ENCODE measurements at regions not wholly inside any gene's neighbourhood (a gene's known extent, or its start where the extent isn't known, plus 50 kb on each side); places are given as distances from the start of the nearest gene placed in this dataset.
"Not testable (repeated sequence)": the region's sequence is repeated elsewhere in the genome, so short reads cannot be mapped to it uniquely, and the experiment has no call there.

DNA sequence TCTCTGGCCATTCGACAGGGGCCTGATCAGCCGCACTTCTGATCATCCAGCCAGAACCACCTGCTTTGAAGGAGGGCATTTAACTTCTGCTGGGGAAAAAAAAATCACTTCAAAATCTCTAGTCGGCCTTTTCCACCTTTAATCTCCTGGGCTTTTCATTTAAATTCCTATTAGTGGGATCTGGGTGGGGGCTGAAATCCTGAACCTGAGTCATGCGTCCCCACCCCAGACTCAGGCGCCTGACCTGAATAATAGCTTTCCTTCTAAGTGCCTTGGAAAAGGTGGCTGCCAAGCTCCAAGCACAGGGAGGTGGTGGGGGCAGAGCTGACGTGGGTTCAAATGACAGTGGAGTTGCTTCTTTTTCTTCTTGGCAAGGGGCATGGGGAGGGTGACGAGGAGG is 246.0 kb upstream of the EXOC2 start:
- DNase-seq (ENCODE audit: low spot score), result no peak

GRCh38 chr6:938271-938905 is 245.4 kb upstream of the EXOC2 start:
- DNase-seq (ENCODE audit: low spot score), result peak; percentile 50

DNA sequence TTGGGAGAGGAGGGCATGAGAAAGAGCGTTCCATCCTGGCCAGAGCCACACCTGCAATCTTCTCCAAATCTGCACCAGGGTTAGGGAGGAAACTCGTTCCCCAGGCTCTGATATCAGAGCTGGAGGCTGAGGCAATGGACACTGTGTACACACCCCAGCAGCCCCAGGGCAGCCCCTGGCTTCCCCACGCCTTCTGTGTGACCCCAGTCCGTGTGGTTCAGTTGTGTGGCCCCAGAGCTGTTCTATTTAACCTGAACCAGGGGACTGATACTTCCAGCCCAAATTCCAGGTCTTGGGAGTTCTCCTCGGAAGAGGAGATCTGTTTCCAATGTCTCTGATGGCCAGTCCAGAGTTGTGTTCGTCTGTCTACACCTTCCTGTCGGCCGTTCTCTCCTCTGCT is 242.6 kb upstream of the EXOC2 start:
- DNase-seq (ENCODE audit: low spot score), result no peak

- no peak for DNase-seq (ENCODE audit: low spot score)
Observed at GRCh38 chr6:934686-935085, 241.7 kb upstream of the EXOC2 start.

- DNase-seq (ENCODE audit: low spot score), result not testable (repeated sequence)
Observed at GRCh38 chr6:931919-932318, 239.0 kb upstream of the EXOC2 start.

DNA sequence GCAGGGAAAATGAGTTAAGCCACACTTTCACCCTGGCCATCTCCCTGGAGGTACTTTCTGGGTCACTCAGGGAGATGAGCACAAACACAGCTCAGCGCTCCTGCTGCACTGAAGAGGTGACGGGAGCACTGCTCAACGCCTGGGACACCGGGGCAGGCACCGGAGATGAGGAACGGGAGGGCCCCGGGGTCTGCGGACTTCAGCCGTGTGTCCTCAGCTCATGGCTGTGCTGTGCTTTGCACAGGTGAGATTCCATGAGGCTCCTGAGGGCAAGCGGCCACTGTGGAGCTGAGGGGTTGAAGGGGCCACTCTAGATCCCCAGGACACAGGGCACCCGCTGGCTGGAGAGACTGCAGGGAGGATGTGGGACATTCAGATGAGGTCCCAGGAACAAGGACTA is 234.2 kb upstream of the EXOC2 start:
- no peak for DNase-seq (ENCODE audit: low spot score)

GRCh38 chr6:925656-926213 is 232.8 kb upstream of the EXOC2 start:
- DNase-seq (ENCODE audit: low spot score), result no peak

DNA sequence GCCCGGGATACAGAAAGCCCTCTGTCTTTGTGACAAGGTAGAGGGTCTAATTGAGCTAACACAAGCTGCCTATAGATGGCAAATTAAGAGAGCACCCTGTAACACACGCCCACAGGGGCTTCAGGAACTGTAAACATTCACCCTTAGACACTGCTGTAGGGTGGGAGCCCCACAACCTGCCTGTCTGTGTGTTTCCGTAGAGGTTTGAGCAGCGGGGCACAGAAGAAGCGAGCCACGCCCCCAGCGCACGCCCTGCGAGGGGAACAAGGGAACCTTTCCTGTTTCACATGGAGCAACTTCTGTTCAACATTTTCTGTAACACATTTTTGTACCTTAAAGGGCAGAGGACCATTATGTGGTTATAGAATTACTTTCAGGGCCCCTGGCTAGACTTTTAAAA is 231.7 kb upstream of the EXOC2 start:
- no peak for DNase-seq (ENCODE audit: low spot score)

GRCh38 chr6:921400-921799 is 228.5 kb upstream of the EXOC2 start:
- no peak for DNase-seq (ENCODE audit: low spot score)

DNA sequence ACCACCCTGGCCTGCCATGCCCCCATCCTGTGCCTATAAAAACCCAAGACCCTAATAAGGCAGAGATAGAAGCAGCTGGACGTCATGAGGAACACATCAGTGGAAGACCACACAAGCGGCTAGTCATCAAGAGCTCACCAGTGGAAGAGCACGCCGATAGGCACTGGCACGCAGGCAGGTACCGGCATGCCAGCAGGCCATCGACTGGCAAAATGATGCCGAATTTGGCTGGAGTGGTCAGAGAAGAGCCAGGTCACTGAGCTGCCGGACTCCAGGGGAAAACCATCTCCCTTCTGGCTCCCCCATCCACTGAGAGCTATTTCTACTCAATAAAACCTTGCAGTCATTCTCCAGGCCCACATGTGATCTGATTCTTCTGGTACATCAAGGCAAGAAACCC is 227.6 kb upstream of the EXOC2 start:
- DNase-seq (ENCODE audit: low spot score), result no peak

DNA sequence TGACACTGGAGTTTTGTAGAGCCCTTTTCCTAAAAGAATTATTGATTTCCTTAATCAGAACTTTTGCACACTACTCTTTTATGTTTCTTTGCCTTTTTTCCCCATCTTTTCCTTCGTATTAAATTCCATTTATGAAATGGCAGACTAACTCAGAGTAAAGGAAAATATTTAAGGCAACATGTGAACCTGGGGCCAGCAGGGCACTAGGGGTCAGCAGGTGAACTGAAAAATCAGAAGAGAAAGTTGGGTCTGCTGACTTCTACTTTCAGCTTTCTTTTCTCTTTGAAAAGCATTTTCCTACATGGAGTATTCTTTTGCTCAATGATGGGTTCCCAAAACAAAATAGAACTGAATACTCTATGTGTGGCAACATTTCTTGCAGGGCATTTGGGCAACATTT is 226.6 kb upstream of the EXOC2 start:
- DNase-seq (ENCODE audit: low spot score), result no peak

GRCh38 chr6:917939-918338 is 225.0 kb upstream of the EXOC2 start:
- DNase-seq (ENCODE audit: low spot score), result no peak

DNA sequence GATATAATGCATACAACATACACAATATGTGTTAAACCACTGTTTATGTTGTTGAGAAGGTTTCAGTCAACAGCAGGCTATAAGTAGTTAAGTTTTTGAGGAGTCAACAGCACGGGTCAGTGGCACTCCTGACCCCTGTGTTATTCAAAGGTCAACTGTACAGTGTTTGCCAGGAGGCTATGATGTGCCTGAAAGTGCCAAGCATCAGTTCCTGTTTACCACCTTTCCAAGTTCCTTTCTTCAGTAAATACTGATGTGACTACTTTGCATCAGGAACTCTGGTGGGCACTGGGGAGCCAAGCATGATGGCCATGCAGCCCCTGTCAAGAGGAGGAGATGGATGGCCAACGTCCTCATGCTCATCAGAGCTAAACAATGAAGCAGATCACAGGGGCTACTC is 224.4 kb upstream of the EXOC2 start:
- DNase-seq (ENCODE audit: low spot score), result no peak

- DNase-seq (ENCODE audit: low spot score), result no peak
Observed at GRCh38 chr6:916131-916530, 223.2 kb upstream of the EXOC2 start.

DNA sequence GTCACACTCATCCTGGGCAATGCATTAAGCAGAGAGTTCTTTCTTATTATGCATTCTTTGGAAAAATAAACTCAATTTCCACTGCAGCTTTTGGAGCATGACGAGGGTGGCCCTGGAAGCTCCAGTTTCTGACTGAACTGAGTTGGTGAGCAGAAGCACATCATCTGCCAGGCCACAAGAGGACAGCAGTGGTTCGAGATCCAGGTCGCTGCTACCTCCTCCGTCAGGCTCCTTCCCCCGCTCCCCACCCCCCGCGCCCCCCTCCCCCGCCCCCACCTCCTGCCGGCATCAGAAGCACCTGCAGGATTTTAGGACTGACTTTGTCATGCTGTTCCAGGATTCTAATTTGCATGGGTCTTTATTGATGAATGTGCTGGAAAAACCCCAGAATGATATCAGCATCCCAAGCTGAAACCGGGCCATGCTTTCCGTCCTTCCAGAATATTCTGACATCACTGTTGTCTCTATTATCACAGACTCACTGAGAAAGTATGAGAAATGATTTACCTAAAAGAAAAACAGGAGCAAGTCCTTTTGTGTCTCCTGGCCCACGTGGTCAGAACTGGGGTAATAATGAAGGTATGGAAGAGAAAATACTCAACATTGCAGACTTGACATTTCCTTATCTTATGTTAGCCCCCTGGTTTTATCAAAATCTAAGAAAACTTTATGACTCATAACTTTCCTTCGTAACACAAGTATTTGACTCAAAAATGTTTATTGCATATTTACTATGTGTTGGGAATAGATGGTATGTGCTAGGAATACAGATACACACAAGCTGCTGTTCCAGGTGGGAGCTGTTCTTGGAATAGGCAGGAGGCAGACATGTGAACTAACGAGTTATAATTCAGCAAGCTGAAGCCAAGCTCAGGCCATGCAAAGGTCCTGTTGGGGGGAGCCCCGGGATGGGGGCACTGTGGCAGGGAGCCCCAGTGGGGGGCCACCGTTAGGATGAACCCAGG is 220.2 kb upstream of the EXOC2 start:
- peak; percentile 77 for DNase-seq (ENCODE audit: low spot score)

DNA sequence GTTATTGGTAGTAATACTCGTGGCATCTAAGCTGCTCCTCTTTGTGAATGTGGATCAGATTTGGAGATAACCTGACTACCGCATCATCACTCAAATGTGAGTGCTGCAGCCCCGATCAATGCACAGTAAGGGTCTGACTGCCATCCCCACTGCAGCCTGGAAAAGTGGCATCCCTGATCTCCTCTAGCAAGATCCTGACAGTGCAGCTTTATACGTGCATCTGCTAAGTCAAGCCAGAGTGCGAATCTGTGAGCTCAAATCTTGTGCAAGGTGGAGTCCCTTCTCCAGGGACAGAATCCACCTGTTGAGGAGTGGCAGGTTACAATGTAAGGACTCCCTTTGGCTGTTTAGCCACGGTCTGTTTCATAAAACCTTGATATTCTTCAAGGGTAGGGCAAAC is 215.0 kb upstream of the EXOC2 start:
- DNase-seq (ENCODE audit: low spot score), result no peak

DNA sequence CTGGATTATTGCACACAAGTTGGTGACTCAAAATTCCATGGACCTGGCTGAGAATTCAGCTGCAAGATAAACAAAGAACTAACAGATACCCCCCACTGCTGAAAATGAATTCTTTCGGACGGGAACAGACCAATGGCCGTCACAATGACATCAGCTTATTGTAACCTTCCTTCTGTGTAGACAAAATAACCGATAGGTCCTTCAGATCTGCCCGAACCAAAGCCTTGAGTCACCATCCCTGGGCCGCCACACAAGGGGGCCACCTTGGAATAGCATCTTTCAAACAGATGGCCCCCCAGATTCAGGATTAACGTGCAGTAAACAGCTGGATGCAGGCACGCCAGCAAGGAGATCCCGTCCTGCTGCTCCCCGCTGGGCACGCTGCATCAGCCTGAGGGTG is 214.0 kb upstream of the EXOC2 start:
- no peak for DNase-seq (ENCODE audit: low spot score)

DNA sequence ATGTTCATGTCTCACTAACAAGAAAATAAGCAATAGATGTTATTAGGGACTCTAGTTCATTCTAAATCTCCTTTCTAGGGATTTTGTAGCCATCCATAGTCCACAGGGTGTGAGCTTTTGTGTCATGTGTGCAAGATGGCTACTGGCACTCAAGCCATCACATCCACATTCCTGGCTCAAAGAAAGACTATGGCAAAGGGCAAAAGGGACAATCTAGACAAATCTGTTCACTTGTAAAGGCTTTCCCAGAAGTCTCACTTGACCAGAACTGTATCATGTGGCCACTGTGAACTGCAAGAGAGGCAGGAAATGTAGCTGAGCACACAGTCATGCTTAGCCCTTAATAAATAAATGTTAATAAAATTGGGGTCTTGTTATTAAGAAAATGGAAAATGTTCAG is 212.6 kb upstream of the EXOC2 start:
- DNase-seq (ENCODE audit: low spot score), result no peak

DNA sequence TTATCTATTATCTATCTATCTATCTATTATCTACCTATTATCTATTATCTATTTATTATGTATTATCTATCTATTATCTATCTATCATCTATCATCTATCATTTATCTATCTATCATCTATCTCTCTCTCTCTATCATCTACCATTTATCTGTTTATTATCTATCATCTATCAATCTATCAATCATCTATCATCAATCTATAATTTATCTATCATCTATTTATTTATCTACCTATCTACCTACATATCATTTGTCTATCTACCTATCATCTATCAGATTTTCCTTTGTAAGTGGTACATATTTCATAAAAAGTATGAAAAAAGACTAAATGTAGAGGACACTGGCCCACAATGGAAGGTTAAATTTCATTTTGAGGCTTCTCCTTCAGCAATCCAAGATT is 212.1 kb upstream of the EXOC2 start:
- DNase-seq (ENCODE audit: low spot score), result no peak

- DNase-seq (ENCODE audit: low spot score), result no peak
Observed at GRCh38 chr6:903761-904160, 210.8 kb upstream of the EXOC2 start.

- no peak for DNase-seq (ENCODE audit: low spot score)
Observed at GRCh38 chr6:901696-902460, 208.9 kb upstream of the EXOC2 start.

Data from iPS-NIHi11 (cell line).